Heart left ventricle (tissue), 16 donors: ENCODE measurements at regions not wholly inside any gene's neighbourhood (a gene's known extent, or its start where the extent isn't known, plus 50 kb on each side); places are given as distances from the start of the nearest gene placed in this dataset.

Source experiments
- ATAC-seq, 4 donors: fragments of 200-7000 bp; cut with Tn5 transposase; one replicate each; pipeline ENCODE4 v1.9.1; 2020 to 2022; ENCODE audit warnings: moderate library complexity in 4 of 4, mild to moderate bottlenecking in 3 of 4, moderate number of reproducible peaks in 1 of 4
- DNase-seq, 5 donors: peaks; one replicate each; pipeline ENCODE4 v3.0.0-alpha.2; 2020
- H3K27ac ChIP-seq, 12 donors: fragments of 200-600 bp; sonication (generic) in 4 of 12; one replicate each; pipeline versions ENCODE4 v1.5.0 to v1.8.0; 2016 to 2022; ENCODE audit warnings: mild to moderate bottlenecking in 2 of 12
- H3K27me3 ChIP-seq, 9 donors: fragments of 200-600 bp; sonication (generic) in 2 of 9; one replicate each; pipeline versions ENCODE4 v1.5.1 to v1.8.0; 2016 to 2022; ENCODE audit warnings: mild to moderate bottlenecking in 3 of 9
- H3K36me3 ChIP-seq, 9 donors: fragments of 200-600 bp; sonication (generic) in 2 of 9; one replicate each; pipeline versions ENCODE4 v1.5.0 to v1.8.0; 2018 to 2022; ENCODE audit warnings: mild to moderate bottlenecking in 2 of 9
- H3K4me1 ChIP-seq, 12 donors: fragments of 200-600 bp; sonication (generic) in 4 of 12; one replicate each; pipeline versions ENCODE4 v1.5.0 to v1.8.0; 2016 to 2022; ENCODE audit warnings: mild to moderate bottlenecking in 3 of 12
- H3K4me3 ChIP-seq, 12 donors: fragments of 200-600 bp; sonication (generic) in 4 of 12; one replicate each; pipeline versions ENCODE4 v1.5.0 to v1.8.0; 2017 to 2022; ENCODE audit warnings: mild to moderate bottlenecking in 9 of 12, moderate library complexity in 4 of 12
- H3K9me3 ChIP-seq, 12 donors: fragments of 200-600 bp; sonication (generic) in 4 of 12; one replicate each; pipeline versions ENCODE4 v1.5.0 to v1.8.0; 2016 to 2022; ENCODE audit warnings: mild to moderate bottlenecking in 1 of 12
- CTCF ChIP-seq, 12 donors: fragments of 200-600 bp; sonication (generic) in 4 of 12; IDR thresholded peaks; one replicate each; pipeline versions ENCODE4 v1.5.0 to v1.8.0; 2018 to 2022; ENCODE audit warnings: antibody characterized with exemption in 12 of 12, mild to moderate bottlenecking in 5 of 12
- POLR2A ChIP-seq, 2 donors: fragments of 450-650 bp; IDR thresholded peaks; one replicate each; pipeline ENCODE4 v1.6.1; 2017; ENCODE audit warnings: antibody characterized with exemption in 2 of 2, mild to moderate bottlenecking in 2 of 2, moderate library complexity in 2 of 2
- WGBS, 4 donors: extraction: QIAGEN DNeasy Blood & Tissue Kit in 2 of 4; methylation state at CpG; one replicate each; pipeline versions ENCODE4 v1.1.5 to v1.1.7; 2013 to 2018; 5-methylcytosine and 5-hydroxymethylcytosine counted together
- intact Hi-C, 10 donors: fragments of 100-400 bp; cut with DNase I; formaldehyde crosslinking; loops; one replicate each; pipeline versions ENCODE4 v1.11.1 to v1.14.2; 2022
- donor health status: ischemic (EF 13 %, LVEDD 7.1; RV severe dilation, severe dysfunction).
- donor health status: healthy with polysubstance abuse.
- donor health status: DM: no; HTN: yes; CAD: no.
- donor health status: DM: no; HTN: no; CAD: no.
- donor health status: ischemic (EF 25% LVEDD 6.9; RV normal size, moderate dysfunction).
- donor health status: ischemic (EF 25% LVEDD 5.7; RV mildly dilated, moderate dysfunction).
- donor health status: healthy.
- donor health status: DM: yes; HTN: yes; CAD: no.
- donor health status: ischemic (EF 35%, LVEDD 5.7; RV mildly dilated, moderate dysfunction).
- donor health status: nonischemic (EF 11% LVEDD 7.7; RV severe dilation, severe dysfunction).
- donor health status: DM: yes; HTN: yes; CAD: no.
- donor health status: PGD.
- donor health status: ischemic (EF 29% LVEDD 5.4; RV normal size, mild dysfunction).
- donor health status: nonischemic (EF 23%, LVEDD 6.1; RV moderate dilation, normal function).

GRCh38 chr11:111106641-111107040, 138.9 kb upstream of the POU2AF2 start:
- Histone ChIP-seq H3K36me3 (no peaks in the 10 kb centered on the region), H3K4me1 (no peaks in the 10 kb centered on the region), H3K27me3 (peaks cover 0 to 9% (median 0%) of the 10 kb centered on the region in 9 donors), H3K4me3 (no peak overlapping the region), H3K27ac (no peak overlapping the region), H3K9me3 (no peaks in the 10 kb centered on the region)
- no peak for DNase-seq
- 84 to 90% (median 87%) methylated on average over 2 of the region's 2 CpGs for WGBS, 4 donors
- intact Hi-C loops, result no loop called here
- no peak for ATAC-seq
- TF ChIP-seq POLR2A (IDR thresholded peaks at IDR 0.05) (no peak), CTCF (IDR thresholded peaks at IDR 0.05) (no peak)

GRCh38 chr11:111105566-111105965, 140.0 kb upstream of the POU2AF2 start:
- no peaks in the 10 kb centered on the region for H3K9me3 ChIP-seq
- DNase-seq (no peak), ATAC-seq (no peak)
- no peaks in the 10 kb centered on the region for H3K4me1 ChIP-seq
- no peak overlapping the region for H3K27ac ChIP-seq
- no peak overlapping the region for H3K4me3 ChIP-seq
- no peaks in the 10 kb centered on the region for H3K36me3 ChIP-seq
- intact Hi-C loops, result no loop called here
- no peak for TF ChIP-seq CTCF (IDR thresholded peaks at IDR 0.05)
- TF ChIP-seq POLR2A (IDR thresholded peaks at IDR 0.05), result no peak
- 81 to 85% (median 81%) methylated on average over 2 of the region's 2 CpGs for WGBS, 4 donors
- peaks cover 0 to 9% (median 0%) of the 10 kb centered on the region in 9 donors for H3K27me3 ChIP-seq

DNA sequence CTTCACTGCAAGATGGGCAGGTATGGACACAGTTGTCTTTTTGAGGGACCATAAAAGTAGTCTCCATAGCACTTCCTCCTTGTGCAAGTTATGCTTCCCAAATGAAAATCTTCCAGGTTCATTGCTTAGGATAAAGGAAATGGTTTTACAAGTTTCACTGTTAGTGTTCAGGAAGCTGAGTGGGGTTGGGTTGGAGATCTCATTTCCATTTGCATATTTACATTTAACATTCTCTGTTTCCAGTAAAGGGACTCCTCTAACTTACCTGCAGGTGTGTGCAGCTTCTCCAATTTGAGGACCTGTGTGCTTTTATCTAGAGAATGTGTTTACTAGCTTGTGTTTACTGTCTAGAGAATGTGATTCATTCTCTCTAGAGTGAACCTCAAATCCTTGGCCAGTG, 141.3 kb upstream of the POU2AF2 start:
- no peaks in the 10 kb centered on the region for H3K36me3 ChIP-seq
- ATAC-seq (no peak), DNase-seq (no peak)
- intact Hi-C loops, result no loop called here
- H3K4me3 ChIP-seq, result no peak overlapping the region
- no peaks in the 10 kb centered on the region for H3K9me3 ChIP-seq
- H3K27me3 ChIP-seq, result peaks cover 0 to 9% (median 0%) of the 10 kb centered on the region in 9 donors
- no peak overlapping the region for H3K27ac ChIP-seq
- TF ChIP-seq CTCF (IDR thresholded peaks at IDR 0.05) (no peak), POLR2A (IDR thresholded peaks at IDR 0.05) (no peak)
- no peaks in the 10 kb centered on the region for H3K4me1 ChIP-seq

- DNase-seq (no peak), ATAC-seq (no peak)
- TF ChIP-seq POLR2A (IDR thresholded peaks at IDR 0.05) (no peak), CTCF (IDR thresholded peaks at IDR 0.05) (no peak)
- intact Hi-C loops, result no loop called here
- H3K27me3 ChIP-seq, result peaks cover 0 to 13% (median 0%) of the 10 kb centered on the region in 9 donors
- no peaks in the 10 kb centered on the region for H3K4me1 ChIP-seq
- no peak overlapping the region for H3K27ac ChIP-seq
- H3K36me3 ChIP-seq, result no peaks in the 10 kb centered on the region
- 54 to 74% (median 62%) methylated on average over 3 of the region's 3 CpGs for WGBS, 4 donors
- H3K4me3 ChIP-seq, result no peak overlapping the region
- no peaks in the 10 kb centered on the region for H3K9me3 ChIP-seq
These were observed 143.6 kb upstream of the POU2AF2 start for GRCh38 chr11:111101881-111102280.
